SKM-1 (cell line): ENCODE measurements at regions not wholly inside any gene's neighbourhood (a gene's known extent, or its start where the extent isn't known, plus 50 kb on each side); places are given as distances from the start of the nearest gene placed in this dataset.
"Not testable (repeated sequence)": the region's sequence is repeated elsewhere in the genome, so short reads cannot be mapped to it uniquely, and the experiment has no call there.

Source experiments
- DNase-seq: peaks from one replicate; lab custom pipeline; 2025; ENCODE audit not compliant: unreplicated experiment; lab: John Stamatoyannopoulos, UW

GRCh38 chr16:86245895-86246294 lies 264.4 kb upstream of the FOXF1 start:
- DNase-seq: no peak

- no peak for DNase-seq
Measured at GRCh38 chr16:86248310-86248905, 261.9 kb upstream of the FOXF1 start.

- DNase-seq: no peak
Measured at GRCh38 chr16:86249631-86250030, 260.7 kb upstream of the FOXF1 start.

GRCh38 chr16:86251682-86252081 lies 258.6 kb upstream of the FOXF1 start:
- DNase-seq: no peak

- DNase-seq: no peak
Measured at GRCh38 chr16:86252596-86252995, 257.7 kb upstream of the FOXF1 start.

GRCh38 chr16:86255966-86256365 lies 254.4 kb upstream of the FOXF1 start:
- no peak for DNase-seq

DNA sequence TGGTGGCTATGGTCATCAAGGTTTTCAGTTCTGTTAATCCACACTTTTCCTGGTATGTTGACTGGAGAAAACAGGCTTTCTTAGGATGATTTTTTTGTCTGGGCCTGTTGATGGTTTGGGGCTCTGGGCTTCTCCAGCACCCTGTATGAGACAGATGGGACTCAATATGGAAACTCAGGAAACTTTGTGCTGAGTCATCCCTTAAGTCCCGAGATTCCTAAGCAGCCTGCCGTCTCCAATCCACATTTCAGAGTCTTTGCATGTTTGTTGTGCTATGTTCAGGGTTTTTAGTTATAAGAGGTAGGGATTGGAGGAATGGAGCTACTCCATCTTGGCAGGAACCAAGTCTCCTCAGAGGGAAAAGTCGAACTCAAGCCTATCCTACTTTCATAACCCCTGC lies 253.3 kb upstream of the FOXF1 start:
- no peak for DNase-seq

GRCh38 chr16:86257546-86257945 lies 252.8 kb upstream of the FOXF1 start:
- DNase-seq: no peak

DNA sequence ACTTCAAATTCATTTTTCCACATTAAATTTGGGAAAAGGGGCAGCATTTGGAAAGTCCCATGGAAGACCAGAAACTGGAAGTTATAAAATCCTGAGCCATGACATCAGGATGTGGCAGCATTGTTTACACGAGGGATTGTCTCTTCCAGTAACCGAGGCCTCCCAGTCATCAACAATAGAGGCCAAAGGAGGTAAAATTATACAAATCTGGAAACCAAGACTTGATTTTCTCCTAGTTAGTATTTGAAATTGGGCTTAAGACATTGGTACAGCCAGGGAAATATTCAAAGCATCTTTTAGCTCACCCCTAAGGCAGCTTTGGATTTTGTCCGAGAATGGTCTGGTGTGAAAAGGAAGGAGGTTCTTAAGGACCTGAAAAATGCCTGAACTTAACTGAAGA lies 251.6 kb upstream of the FOXF1 start:
- no peak for DNase-seq

- DNase-seq: no peak
Measured at GRCh38 chr16:86259499-86259898, 250.8 kb upstream of the FOXF1 start.

DNA sequence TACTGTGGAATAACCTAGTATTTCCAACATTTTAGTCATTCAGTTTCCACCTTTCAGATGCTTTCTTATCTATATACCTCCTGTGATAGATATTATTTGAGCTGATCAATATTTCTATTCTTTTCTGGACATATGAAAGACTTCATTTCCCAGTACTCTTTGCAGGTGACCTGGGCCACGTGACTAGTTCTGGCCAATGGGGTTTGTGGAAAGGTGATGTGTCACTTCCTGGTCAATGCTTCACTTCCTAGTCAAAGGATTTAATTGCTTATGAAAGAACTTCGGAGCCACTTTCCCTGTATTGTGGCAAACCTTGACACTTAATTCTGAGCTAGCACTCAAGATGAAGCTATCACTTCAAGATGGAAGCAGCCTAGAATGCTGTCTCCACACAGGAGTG lies 248.9 kb upstream of the FOXF1 start:
- DNase-seq: no peak

DNA sequence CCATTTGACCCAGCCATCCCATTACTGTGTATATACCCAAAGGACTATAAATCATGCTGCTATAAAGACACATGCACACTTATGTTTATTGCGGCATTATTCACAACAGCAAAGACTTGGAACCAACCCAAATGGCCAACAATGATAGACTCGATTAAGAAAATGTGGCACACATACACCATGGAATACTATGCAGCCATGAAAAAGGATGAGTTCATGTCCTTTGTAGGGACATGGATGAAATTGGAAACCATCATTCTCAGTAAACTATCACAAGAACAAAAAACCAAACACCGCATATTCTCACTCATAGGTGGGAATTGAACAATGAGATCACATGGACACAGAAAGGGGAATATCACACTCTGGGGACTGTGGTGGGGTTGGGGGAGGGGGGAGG lies 242.7 kb upstream of the FOXF1 start:
- DNase-seq: not testable (repeated sequence)

DNA sequence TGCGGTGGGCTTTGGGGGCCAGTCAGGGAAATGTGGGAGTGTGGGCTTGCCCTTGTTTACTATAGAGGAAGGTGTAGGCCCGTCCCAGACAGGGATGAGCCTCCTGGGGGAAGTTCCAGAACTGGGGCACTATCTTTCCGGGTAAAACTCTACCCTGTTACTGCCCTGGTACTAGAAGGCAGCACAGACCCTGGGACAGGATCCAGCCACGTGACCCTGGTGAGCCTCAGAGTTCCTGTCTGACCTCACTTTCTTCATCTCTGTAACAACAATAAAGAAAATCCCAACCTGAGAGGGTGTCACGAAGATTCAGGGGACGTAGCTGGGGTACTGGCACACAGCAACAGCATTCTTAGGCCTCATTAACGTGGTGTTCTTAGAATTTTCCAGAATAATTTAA lies 239.6 kb upstream of the FOXF1 start:
- no peak for DNase-seq

- no peak for DNase-seq
Measured at GRCh38 chr16:86272744-86273143, 237.6 kb upstream of the FOXF1 start.

- no peak for DNase-seq
Measured at GRCh38 chr16:86277221-86277620, 233.1 kb upstream of the FOXF1 start.

- not testable (repeated sequence) for DNase-seq
Measured at GRCh38 chr16:86277859-86278258, 232.5 kb upstream of the FOXF1 start.

GRCh38 chr16:86281421-86281820 lies 228.9 kb upstream of the FOXF1 start:
- DNase-seq: no peak

DNA sequence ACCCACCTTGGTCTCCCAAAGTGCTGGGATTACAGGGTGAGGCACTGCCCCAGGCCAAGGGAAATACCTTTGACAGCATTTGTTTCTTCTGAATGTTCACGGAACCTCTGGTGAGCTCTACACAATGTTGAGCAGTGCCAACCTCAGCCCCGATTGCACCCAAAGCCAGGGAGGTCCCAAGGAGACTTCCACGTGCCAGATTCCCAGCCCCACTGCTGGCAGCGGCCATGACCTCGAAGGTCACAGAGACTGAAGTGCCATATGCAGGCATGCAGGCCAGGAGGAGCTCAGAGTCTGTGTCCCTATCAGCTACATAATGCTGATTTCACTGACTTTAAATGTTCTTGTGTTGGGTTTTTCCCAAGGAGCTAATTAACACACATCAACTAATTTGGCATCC lies 226.4 kb upstream of the FOXF1 start:
- no peak for DNase-seq

GRCh38 chr16:86285421-86285820 lies 224.9 kb upstream of the FOXF1 start:
- DNase-seq: no peak

DNA sequence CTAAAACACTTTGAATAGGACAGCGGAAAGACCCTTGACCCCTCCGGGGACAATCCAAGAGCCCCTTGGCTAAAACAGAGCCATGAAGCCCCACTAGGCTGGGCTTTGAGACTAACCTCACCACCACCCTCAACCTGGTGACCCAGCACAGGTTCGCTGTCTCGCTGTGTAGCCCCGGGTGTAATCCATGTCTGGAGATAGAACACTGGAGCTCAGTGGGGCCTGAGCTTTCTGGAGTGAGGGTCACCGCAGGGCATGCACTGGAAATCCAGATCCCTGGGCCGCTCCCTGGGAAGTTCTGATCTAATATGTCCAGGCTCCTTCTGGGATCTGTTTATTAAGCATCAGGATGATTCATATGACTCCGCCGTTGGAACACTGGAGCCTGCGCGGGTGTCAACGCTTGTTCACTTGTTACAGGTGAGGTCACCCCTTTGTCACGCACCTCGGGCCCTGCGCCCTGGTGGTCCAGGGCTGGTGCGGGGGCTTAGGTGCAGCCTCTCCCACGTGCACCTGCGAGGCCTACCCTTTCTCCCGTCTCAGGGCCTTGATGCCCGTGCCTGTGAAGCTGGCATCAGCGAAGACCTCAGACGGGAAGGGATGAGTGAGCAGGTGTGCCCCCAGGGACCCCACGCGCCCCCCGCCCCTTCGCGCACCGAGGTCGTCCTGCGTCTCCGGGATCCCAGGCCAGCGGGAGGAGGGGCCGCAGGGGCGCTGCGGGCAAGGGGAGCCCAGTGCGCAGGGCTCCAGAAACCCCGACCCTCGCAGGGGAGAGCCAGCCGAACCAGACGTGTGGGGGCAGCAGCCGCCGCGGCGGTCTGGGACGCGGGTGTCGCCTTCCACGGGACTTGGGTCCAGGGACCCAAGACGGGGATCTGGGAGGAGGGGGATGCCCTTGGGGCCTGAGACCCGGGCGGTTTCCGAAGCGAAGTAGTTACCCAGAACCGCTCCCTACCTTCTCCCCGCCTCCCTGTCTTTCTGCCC lies 224.1 kb upstream of the FOXF1 start:
- no peak for DNase-seq

- DNase-seq: no peak
Measured at GRCh38 chr16:86286991-86287663, 223.2 kb upstream of the FOXF1 start.

GRCh38 chr16:86287664-86288201 lies 222.6 kb upstream of the FOXF1 start:
- no peak for DNase-seq
